ENCODE measurements at regions not wholly inside any gene's neighbourhood (a gene's known extent, or its start where the extent isn't known, plus 50 kb on each side); places are given as distances from the start of the nearest gene placed in this dataset.

DNA sequence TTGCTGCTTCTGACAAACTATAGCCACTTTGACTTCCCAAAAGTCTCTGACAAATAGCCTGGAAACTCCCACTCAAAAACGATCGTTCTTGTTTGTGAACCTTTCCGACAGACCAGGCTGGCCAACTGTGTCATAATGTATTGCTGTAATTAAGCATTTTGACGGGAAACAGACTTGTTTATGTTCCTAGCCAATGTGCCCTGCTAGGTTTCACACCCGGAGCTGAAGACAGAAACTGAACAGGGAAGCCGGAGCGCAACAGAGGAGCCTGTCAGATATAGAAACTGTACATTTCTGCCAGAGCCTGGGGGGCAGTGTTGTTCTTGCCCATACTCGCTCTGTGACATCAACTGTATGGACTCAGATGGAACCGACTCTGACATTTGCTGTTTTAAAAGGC is 55.3 kb upstream of the C7orf33 start:
- DNase-seq (peak in 7 of 14 experiments; percentile 2 to 27 (median 5)), ATAC-seq (ENCODE audit: poor library complexity) (peak; percentile 39)
- no peaks in the 10 kb centered on the region for H3K4me1 Mint-ChIP-seq (ENCODE audit: low read depth)
- intact Hi-C loops (cut with DNase I, micrococcal nuclease): no loop called here
- H3K9me3 ChIP-seq (ENCODE audit: control insufficient read depth in 1 of 2, insufficient read depth in 1 of 2, low read length in 2 of 2): peaks cover 0 to 5% of the 10 kb centered on the region in 2 experiments
- H3K4me1 ChIP-seq (ENCODE audit: insufficient read depth, low read length): peaks cover 3% of the 10 kb centered on the region
- H3K27ac Mint-ChIP-seq: no peak overlapping the region
- H3K4me3 ChIP-seq (ENCODE audit: low read length): no peak overlapping the region
- peak overlapping the region; percentile 49 for H3K4me3 Mint-ChIP-seq
- peaks cover 23% of the 10 kb centered on the region for H3K27me3 Mint-ChIP-seq
- H3K9me3 Mint-ChIP-seq: no peaks in the 10 kb centered on the region
- TF ChIP-seq, protein P1, sequence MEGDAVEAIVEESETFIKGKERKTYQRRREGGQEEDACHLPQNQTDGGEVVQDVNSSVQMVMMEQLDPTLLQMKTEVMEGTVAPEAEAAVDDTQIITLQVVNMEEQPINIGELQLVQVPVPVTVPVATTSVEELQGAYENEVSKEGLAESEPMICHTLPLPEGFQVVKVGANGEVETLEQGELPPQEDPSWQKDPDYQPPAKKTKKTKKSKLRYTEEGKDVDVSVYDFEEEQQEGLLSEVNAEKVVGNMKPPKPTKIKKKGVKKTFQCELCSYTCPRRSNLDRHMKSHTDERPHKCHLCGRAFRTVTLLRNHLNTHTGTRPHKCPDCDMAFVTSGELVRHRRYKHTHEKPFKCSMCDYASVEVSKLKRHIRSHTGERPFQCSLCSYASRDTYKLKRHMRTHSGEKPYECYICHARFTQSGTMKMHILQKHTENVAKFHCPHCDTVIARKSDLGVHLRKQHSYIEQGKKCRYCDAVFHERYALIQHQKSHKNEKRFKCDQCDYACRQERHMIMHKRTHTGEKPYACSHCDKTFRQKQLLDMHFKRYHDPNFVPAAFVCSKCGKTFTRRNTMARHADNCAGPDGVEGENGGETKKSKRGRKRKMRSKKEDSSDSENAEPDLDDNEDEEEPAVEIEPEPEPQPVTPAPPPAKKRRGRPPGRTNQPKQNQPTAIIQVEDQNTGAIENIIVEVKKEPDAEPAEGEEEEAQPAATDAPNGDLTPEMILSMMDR (IDR thresholded peaks at IDR 0.05): no peak
- ChIA-PET CTCF (no interaction called here), POLR2A (no interaction called here)
- H3K27ac ChIP-seq (ENCODE audit: low read depth in 1 of 2, low read length in 2 of 2): no peak overlapping the region
- no peaks in the 10 kb centered on the region for H3K36me3 ChIP-seq (ENCODE audit: insufficient read depth, low read length)
- no peaks in the 10 kb centered on the region for H3K36me3 Mint-ChIP-seq (ENCODE audit: low read depth)
- H3K27me3 ChIP-seq (ENCODE audit: control insufficient read depth in 1 of 2, insufficient read depth in 2 of 2, low read length in 2 of 2): no peaks in the 10 kb centered on the region

DNA sequence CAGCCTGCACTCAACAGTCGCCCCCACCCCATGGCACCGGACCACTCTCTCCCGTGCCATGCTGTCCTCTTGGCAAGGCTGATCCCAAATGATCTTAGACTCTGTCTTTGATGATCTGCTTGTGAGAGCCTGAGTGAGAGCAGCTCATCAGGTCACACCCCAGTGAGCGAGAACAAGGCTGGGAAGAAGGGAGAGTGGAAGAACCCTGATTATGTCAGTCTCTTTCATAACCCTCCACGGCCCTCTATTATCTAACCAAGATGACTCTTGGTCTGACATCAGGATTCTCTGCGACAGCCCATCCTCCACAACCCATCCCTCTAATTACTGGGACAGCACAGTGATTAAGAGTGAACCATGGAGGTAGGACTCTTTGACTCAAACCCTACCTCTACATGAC is 53.1 kb upstream of the C7orf33 start:
- H3K4me1 ChIP-seq (ENCODE audit: insufficient read depth, low read length): peaks cover 3% of the 10 kb centered on the region
- intact Hi-C loops (cut with DNase I, micrococcal nuclease): no loop called here
- H3K9me3 ChIP-seq (ENCODE audit: control insufficient read depth in 1 of 2, insufficient read depth in 1 of 2, low read length in 2 of 2): peaks cover 0 to 8% of the 10 kb centered on the region in 2 experiments
- no peaks in the 10 kb centered on the region for H3K9me3 Mint-ChIP-seq
- H3K4me3 ChIP-seq (ENCODE audit: low read length): no peak overlapping the region
- H3K36me3 ChIP-seq (ENCODE audit: insufficient read depth, low read length): no peaks in the 10 kb centered on the region
- H3K36me3 Mint-ChIP-seq (ENCODE audit: low read depth): no peaks in the 10 kb centered on the region
- no peak overlapping the region for H3K4me3 Mint-ChIP-seq
- no peak for ATAC-seq (ENCODE audit: poor library complexity)
- CTCF ChIA-PET: no interaction called here
- TF ChIP-seq, protein P1 (IDR thresholded peaks at IDR 0.05): no peak
- DNase-seq: no peak
- POLR2A ChIA-PET: interaction anchor here (0.6 kb wide), 1 partner anchor 14 kb away, joined by 4 read pairs; no protein-coding TSS in a partner anchor
- H3K4me1 Mint-ChIP-seq (ENCODE audit: low read depth): no peaks in the 10 kb centered on the region
- H3K27ac ChIP-seq (ENCODE audit: low read depth in 1 of 2, low read length in 2 of 2): no peak overlapping the region
- H3K27me3 ChIP-seq (ENCODE audit: control insufficient read depth in 1 of 2, insufficient read depth in 2 of 2, low read length in 2 of 2): no peaks in the 10 kb centered on the region
- peaks cover 14% of the 10 kb centered on the region for H3K27me3 Mint-ChIP-seq
- no peak overlapping the region for H3K27ac Mint-ChIP-seq

DNA sequence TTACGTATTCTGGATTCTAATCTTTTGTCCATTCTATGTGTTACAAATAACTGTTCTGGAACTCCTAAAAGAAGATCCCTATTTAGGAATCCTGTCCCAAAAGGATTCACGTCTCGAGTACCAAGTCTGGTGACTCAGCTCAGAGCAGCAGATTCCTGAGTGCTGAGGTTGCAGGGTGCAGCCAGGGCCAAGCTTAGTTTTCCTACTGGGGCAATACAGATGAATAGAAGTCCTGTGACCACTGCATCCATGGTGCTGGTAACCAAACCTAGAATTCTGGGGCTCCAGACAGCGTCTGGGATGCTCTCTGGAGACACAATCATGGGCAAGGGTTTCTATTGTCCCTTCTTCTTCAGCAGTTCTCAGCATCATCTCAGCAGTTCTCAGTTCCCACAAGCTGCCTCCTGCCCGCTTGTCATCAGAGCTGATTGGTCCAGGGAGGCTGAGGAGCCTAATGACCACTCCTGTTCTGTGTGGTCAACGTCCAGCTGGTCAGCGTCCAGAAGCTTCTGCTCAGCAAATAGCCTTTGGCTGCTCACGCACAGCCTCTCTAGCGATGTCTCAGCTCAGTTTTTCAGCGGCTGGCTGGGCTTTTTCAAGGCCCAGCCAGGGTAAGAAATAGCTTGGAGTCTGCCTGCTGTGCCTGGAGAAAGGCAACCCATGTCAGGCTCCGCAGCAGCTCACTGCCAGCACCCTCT is 50.4 kb upstream of the C7orf33 start:
- Mint-ChIP-seq H3K36me3 (ENCODE audit: low read depth) (no peaks in the 10 kb centered on the region), H3K27me3 (peaks cover 6% of the 10 kb centered on the region), H3K9me3 (no peaks in the 10 kb centered on the region), H3K27ac (no peak overlapping the region), H3K4me3 (no peak overlapping the region), H3K4me1 (ENCODE audit: low read depth) (no peaks in the 10 kb centered on the region)
- DNase-seq: no peak
- intact Hi-C loops (cut with DNase I, micrococcal nuclease): no loop called here
- peaks cover 3% of the 10 kb centered on the region for H3K4me1 ChIP-seq (ENCODE audit: insufficient read depth, low read length)
- H3K27ac ChIP-seq (ENCODE audit: low read depth in 1 of 2, low read length in 2 of 2): no peak overlapping the region
- H3K27me3 ChIP-seq (ENCODE audit: control insufficient read depth in 1 of 2, insufficient read depth in 2 of 2, low read length in 2 of 2): no peaks in the 10 kb centered on the region
- no peaks in the 10 kb centered on the region for H3K36me3 ChIP-seq (ENCODE audit: insufficient read depth, low read length)
- H3K4me3 ChIP-seq (ENCODE audit: low read length): no peak overlapping the region
- ATAC-seq (ENCODE audit: poor library complexity): no peak
- ChIA-PET POLR2A (no interaction called here), CTCF (no interaction called here)
- H3K9me3 ChIP-seq (ENCODE audit: control insufficient read depth in 1 of 2, insufficient read depth in 1 of 2, low read length in 2 of 2): peaks cover 0 to 8% of the 10 kb centered on the region in 2 experiments
- TF ChIP-seq, protein P1 (IDR thresholded peaks at IDR 0.05): no peak
